Right lobe of liver (tissue), 6 donors: ENCODE measurements at regions not wholly inside any gene's neighbourhood (a gene's known extent, or its start where the extent isn't known, plus 50 kb on each side); places are given as distances from the start of the nearest gene placed in this dataset.
"Not testable (repeated sequence)": the region's sequence is repeated elsewhere in the genome, so short reads cannot be mapped to it uniquely, and the experiment has no call there.

ENCODE experiments used
- ATAC-seq, 4 donors: fragments of 200-7000 bp; cut with Tn5 transposase; one replicate each; pipeline ENCODE4 v1.9.1; 2020; ENCODE audit warnings: mild to moderate bottlenecking in 4 of 4, moderate library complexity in 4 of 4
- DNase-seq, 3 donors: peaks; one replicate each; pipeline ENCODE4 v3.0.0-alpha.2; 2020
- H3K27ac ChIP-seq, 3 donors: fragments of 200-600 bp; one replicate each; pipeline ENCODE4 v1.8.0; 2022
- H3K27me3 ChIP-seq, 2 donors: fragments of 200-600 bp; one replicate each; pipeline ENCODE4 v1.8.0; 2022
- H3K36me3 ChIP-seq, 4 donors: fragments of 200-600 bp; sonication (generic) in 1 of 4; one replicate each; pipeline versions ENCODE4 v1.5.1 to v1.8.0; 2017 to 2022; ENCODE audit warnings: control low read depth in 1 of 4
- H3K4me1 ChIP-seq, 4 donors: fragments of 200-600 bp; sonication (generic) in 1 of 4; one replicate each; pipeline versions ENCODE4 v1.5.1 to v1.8.0; 2017 to 2022; ENCODE audit warnings: control low read depth in 1 of 4
- H3K4me3 ChIP-seq, 3 donors: fragments of 200-600 bp; one replicate each; pipeline ENCODE4 v1.8.0; 2022
- H3K9me3 ChIP-seq, 4 donors: fragments of 200-600 bp; sonication (generic) in 1 of 4; one replicate each; pipeline versions ENCODE4 v1.5.1 to v1.8.0; 2017 to 2022; ENCODE audit warnings: control low read depth in 1 of 4
- POLR2A ChIP-seq: fragments of 450-650 bp; IDR thresholded peaks from one replicate; pipeline ENCODE4 v1.6.1; 2017; ENCODE audit warnings: antibody characterized with exemption, mild to moderate bottlenecking
- WGBS: methylation state at CpG from one replicate; pipeline ENCODE4 v1.1.6; 2018; ENCODE audit warnings: low coverage, low lambda C conversion rate; ENCODE audit not compliant: insufficient coverage; ENCODE audit errors: missing lambda C conversion rate; 5-methylcytosine and 5-hydroxymethylcytosine counted together
- intact Hi-C, 2 donors: fragments of 100-400 bp; cut with DNase I; formaldehyde crosslinking; loops; one replicate each; pipeline versions ENCODE4 v1.11.2 to v1.14.1; 2022
- TF ChIP-seq, protein P1 (sequence below), 4 donors: fragments of 200-600 bp in 3 of 4; fragments of 450-650 bp in 1 of 4; IDR thresholded peaks; one replicate each; pipeline versions ENCODE4 v1.5.1 to v1.8.0; 2016 to 2022; ENCODE audit warnings: antibody characterized with exemption in 4 of 4, mild to moderate bottlenecking in 2 of 4
- donor health status: DM: no; HTN: yes; CAD: no.
- donor health status: DM: no; HTN: no; CAD: no.
- donor health status: DM: no; HTN: no; CAD: no.
- donor health status: DM: no; HTN: yes; CAD: no.
- donor health status: DM: no; HTN: yes; CAD: no.

DNA sequence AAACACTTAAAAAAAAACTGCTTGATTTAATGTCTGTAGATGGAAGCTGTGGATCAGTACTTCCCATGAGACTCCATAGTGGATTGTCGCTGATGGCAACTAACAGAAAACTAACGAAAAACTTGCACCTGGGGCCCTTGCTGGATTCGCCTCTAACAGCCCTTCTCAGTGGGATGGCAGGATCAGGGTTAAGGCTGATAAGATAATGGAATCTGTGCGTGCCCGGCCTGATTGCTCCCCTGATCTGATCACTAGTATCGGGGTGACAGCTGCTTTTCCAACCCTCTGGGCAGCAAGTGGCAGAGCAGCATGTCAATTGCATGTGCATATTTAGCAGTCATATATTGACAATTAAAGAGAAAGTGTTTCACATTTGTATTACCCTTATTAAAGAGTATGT is 185.8 kb upstream of the ELAVL2 start:
- H3K27me3 ChIP-seq: no peaks in the 10 kb centered on the region
- H3K4me3 ChIP-seq: no peak overlapping the region
- no peak for TF ChIP-seq POLR2A
- TF ChIP-seq, protein P1, sequence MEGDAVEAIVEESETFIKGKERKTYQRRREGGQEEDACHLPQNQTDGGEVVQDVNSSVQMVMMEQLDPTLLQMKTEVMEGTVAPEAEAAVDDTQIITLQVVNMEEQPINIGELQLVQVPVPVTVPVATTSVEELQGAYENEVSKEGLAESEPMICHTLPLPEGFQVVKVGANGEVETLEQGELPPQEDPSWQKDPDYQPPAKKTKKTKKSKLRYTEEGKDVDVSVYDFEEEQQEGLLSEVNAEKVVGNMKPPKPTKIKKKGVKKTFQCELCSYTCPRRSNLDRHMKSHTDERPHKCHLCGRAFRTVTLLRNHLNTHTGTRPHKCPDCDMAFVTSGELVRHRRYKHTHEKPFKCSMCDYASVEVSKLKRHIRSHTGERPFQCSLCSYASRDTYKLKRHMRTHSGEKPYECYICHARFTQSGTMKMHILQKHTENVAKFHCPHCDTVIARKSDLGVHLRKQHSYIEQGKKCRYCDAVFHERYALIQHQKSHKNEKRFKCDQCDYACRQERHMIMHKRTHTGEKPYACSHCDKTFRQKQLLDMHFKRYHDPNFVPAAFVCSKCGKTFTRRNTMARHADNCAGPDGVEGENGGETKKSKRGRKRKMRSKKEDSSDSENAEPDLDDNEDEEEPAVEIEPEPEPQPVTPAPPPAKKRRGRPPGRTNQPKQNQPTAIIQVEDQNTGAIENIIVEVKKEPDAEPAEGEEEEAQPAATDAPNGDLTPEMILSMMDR (IDR thresholded peaks at IDR 0.05): no peak
- H3K9me3 ChIP-seq: no peaks in the 10 kb centered on the region
- DNase-seq (no peak), ATAC-seq (no peak)
- intact Hi-C loops: no loop called here
- H3K27ac ChIP-seq: no peak overlapping the region
- 52% methylated on average over 6 of the region's 6 CpGs for WGBS
- no peaks in the 10 kb centered on the region for H3K4me1 ChIP-seq
- H3K36me3 ChIP-seq: no peaks in the 10 kb centered on the region

DNA sequence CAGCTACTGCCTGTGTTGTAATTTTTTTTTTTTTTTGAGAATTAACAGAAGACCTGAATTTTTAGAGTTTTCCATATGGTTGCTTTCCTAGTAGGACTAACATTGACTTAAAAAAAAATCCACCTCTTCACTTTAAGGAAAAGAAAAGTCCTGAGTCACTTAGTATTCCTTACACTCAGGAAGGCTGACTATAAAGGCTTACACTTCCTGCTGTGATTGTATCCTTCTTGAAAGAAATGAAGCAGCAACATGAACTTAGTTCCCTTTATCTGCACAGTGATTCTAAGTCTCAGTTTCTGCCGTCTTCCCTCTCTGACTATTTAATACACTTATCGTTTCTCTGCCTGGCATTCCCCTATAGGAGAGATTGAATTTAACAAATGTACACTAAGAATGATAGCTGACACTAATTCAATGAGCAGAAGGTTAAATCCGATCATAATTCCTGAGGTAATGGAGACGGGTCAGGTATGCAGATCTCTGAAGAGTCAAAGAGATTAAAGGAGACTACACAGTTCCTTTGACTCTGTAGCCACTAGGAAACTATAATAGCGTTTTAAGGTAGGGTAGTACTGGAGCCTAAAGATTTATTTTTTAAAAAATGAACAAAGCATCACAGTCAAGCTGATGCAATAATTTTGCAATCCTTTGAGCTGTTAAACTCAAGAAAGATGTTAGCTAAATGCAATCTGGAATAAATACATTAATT is 185.1 kb upstream of the ELAVL2 start:
- no peak overlapping the region for H3K27ac ChIP-seq
- H3K36me3 ChIP-seq: no peaks in the 10 kb centered on the region
- 28% methylated on average over 5 of the region's 5 CpGs for WGBS
- intact Hi-C loops: no loop called here
- H3K9me3 ChIP-seq: no peaks in the 10 kb centered on the region
- no peaks in the 10 kb centered on the region for H3K4me1 ChIP-seq
- no peak overlapping the region for H3K4me3 ChIP-seq
- ATAC-seq (no peak), DNase-seq (no peak)
- H3K27me3 ChIP-seq: no peaks in the 10 kb centered on the region
- TF ChIP-seq, protein P1 (IDR thresholded peaks at IDR 0.05): no peak
- TF ChIP-seq POLR2A: no peak

DNA sequence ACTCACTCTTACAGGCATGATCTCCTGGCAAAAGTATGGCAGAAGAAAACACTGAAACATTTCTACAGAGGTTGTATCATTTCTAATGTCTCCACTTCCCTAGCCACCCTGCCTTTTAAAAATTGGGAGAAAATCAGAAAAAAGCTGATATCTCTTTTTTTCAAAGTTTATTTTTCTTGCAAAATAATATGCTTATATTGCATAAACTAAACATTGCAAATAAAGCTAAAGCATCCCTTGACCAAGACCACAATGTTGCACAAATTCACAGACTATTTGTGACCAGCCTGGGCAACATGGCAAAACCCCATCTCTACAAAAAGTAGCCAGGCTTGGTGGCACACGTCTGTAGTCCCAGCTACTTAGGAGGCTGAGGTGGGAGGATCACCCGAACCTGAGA is 183.3 kb upstream of the ELAVL2 start:
- intact Hi-C loops: no loop called here
- H3K27me3 ChIP-seq: no peaks in the 10 kb centered on the region
- H3K36me3 ChIP-seq: no peaks in the 10 kb centered on the region
- no peaks in the 10 kb centered on the region for H3K9me3 ChIP-seq
- TF ChIP-seq, protein P1 (IDR thresholded peaks at IDR 0.05): no peak
- no peak for TF ChIP-seq POLR2A
- H3K27ac ChIP-seq: no peak overlapping the region
- ATAC-seq (no peak), DNase-seq (no peak)
- H3K4me3 ChIP-seq: no peak overlapping the region
- 45% methylated on average over 2 of the region's 2 CpGs for WGBS
- no peaks in the 10 kb centered on the region for H3K4me1 ChIP-seq

GRCh38 chr9:24007185-24007584 is 181.1 kb upstream of the ELAVL2 start:
- intact Hi-C loops: no loop called here
- WGBS: 47% methylated on average over 1 of the region's 1 CpG
- TF ChIP-seq, protein P1 (IDR thresholded peaks at IDR 0.05): no peak
- TF ChIP-seq POLR2A: no peak

GRCh38 chr9:23991874-23992273 is 165.8 kb upstream of the ELAVL2 start:
- H3K27me3 ChIP-seq, ATAC-seq, H3K4me1 ChIP-seq, H3K27ac ChIP-seq, H3K4me3 ChIP-seq, H3K9me3 ChIP-seq, H3K36me3 ChIP-seq, intact Hi-C loops, DNase-seq: not testable (repeated sequence)
- 39% methylated on average over 4 of the region's 7 CpGs for WGBS

More at GRCh38 chr9:24007185-24007584, 181.1 kb upstream of the ELAVL2 start:
- H3K27me3 ChIP-seq: no peaks in the 10 kb centered on the region
- H3K27ac ChIP-seq: no peak overlapping the region
- DNase-seq: no peak
- H3K4me3 ChIP-seq: no peak overlapping the region
- no peaks in the 10 kb centered on the region for H3K9me3 ChIP-seq
- H3K4me1 ChIP-seq: no peaks in the 10 kb centered on the region
- no peaks in the 10 kb centered on the region for H3K36me3 ChIP-seq
- no peak for ATAC-seq
